ENCODE measurements at regions not wholly inside any gene's neighbourhood (a gene's known extent, or its start where the extent isn't known, plus 50 kb on each side); places are given as distances from the start of the nearest gene placed in this dataset.

DNA sequence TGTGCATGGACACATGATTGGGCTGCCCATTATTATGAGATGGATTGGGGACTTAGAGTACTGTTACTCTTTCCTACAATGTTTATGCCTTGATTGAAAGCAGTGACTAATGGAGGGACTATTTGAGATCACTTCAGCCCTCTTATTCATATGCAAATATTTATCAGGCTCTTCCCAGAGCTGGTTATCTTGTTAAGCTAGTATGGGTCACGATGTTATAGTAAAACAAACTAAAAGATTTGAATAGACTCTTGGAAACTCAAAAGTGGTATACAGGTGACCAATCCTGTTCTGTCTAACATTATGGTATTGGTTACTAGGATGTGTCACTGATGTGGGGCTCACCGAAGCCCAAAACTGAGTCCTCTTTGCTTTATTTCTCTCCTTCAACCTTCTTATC lies 306.2 kb upstream of the CASK start:
- no peak for ATAC-seq
- H3K36me3 Mint-ChIP-seq, result peaks cover 10% of the 10 kb centered on the region

More for the DNA sequence above, 306.2 kb upstream of the CASK start:
- no peak for TF ChIP-seq GTF2I (CRISPR knock-in tag; conservative IDR thresholded peaks at IDR 0.05)
- no peak for TF ChIP-seq MXD4 (CRISPR knock-in tag; IDR thresholded peaks at IDR 0.05; ENCODE audit: borderline replicate concordance)
- TF ChIP-seq, protein P1, sequence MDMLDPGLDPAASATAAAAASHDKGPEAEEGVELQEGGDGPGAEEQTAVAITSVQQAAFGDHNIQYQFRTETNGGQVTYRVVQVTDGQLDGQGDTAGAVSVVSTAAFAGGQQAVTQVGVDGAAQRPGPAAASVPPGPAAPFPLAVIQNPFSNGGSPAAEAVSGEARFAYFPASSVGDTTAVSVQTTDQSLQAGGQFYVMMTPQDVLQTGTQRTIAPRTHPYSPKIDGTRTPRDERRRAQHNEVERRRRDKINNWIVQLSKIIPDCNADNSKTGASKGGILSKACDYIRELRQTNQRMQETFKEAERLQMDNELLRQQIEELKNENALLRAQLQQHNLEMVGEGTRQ (CRISPR knock-in tag; IDR thresholded peaks at IDR 0.05), result no peak
- TF ChIP-seq ZNF138 (CRISPR knock-in tag; conservative IDR thresholded peaks at IDR 0.05), result no peak
- TF ChIP-seq SP1 (CRISPR knock-in tag; conservative IDR thresholded peaks at IDR 0.05), result no peak
- no peak for TF ChIP-seq ZNF416 (CRISPR knock-in tag; IDR thresholded peaks at IDR 0.05)
- no peak for TF ChIP-seq TEAD1 (CRISPR knock-in tag; IDR thresholded peaks at IDR 0.05)
- TF ChIP-seq TCF7 (CRISPR knock-in tag; IDR thresholded peaks at IDR 0.05; ENCODE audit: low read depth), result no peak
- TF ChIP-seq, protein P2, sequence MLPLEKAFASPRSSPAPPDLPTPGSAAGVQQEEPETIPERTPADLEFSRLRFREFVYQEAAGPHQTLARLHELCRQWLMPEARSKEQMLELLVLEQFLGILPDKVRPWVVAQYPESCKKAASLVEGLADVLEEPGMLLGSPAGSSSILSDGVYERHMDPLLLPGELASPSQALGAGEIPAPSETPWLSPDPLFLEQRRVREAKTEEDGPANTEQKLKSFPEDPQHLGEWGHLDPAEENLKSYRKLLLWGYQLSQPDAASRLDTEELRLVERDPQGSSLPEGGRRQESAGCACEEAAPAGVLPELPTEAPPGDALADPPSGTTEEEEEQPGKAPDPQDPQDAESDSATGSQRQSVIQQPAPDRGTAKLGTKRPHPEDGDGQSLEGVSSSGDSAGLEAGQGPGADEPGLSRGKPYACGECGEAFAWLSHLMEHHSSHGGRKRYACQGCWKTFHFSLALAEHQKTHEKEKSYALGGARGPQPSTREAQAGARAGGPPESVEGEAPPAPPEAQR (CRISPR knock-in tag; IDR thresholded peaks at IDR 0.05), result no peak
- no peak for TF ChIP-seq ZNF281 (CRISPR knock-in tag; IDR thresholded peaks at IDR 0.05)
- TF ChIP-seq, protein P3, sequence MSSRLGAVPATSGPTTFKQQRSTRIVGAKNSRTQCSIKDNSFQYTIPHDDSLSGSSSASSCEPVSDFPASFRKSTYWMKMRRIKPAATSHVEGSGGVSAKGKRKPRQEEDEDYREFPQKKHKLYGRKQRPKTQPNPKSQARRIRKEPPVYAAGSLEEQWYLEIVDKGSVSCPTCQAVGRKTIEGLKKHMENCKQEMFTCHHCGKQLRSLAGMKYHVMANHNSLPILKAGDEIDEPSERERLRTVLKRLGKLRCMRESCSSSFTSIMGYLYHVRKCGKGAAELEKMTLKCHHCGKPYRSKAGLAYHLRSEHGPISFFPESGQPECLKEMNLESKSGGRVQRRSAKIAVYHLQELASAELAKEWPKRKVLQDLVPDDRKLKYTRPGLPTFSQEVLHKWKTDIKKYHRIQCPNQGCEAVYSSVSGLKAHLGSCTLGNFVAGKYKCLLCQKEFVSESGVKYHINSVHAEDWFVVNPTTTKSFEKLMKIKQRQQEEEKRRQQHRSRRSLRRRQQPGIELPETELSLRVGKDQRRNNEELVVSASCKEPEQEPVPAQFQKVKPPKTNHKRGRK (CRISPR knock-in tag; IDR thresholded peaks at IDR 0.05; ENCODE audit: borderline replicate concordance), result no peak
- no peak for TF ChIP-seq GRHL2 (CRISPR knock-in tag; IDR thresholded peaks at IDR 0.05; ENCODE audit: insufficient replicate concordance, severe bottlenecking)
- TF ChIP-seq TEAD4 (CRISPR knock-in tag; IDR thresholded peaks at IDR 0.05), result no peak
- TF ChIP-seq AFF4 (CRISPR knock-in tag; IDR thresholded peaks at IDR 0.05; ENCODE audit: borderline replicate concordance), result no peak
- no peak for TF ChIP-seq ZNF671 (CRISPR knock-in tag; IDR thresholded peaks at IDR 0.05)
- DNase-seq (ENCODE audit: low spot score), result no peak
- CTCF ChIA-PET, result no interaction called here
- Mint-ChIP-seq H3K9me3 (peaks cover 19% of the 10 kb centered on the region), H3K4me1 (peaks cover 6% of the 10 kb centered on the region; the same call in 1 of the 2 replicates), H3K4me3 (no peak overlapping the region), H3K27me3 (ENCODE audit: low read depth) (no peaks in the 10 kb centered on the region), H3K27ac (no peak overlapping the region)
- POLR2A ChIA-PET, result no interaction called here
